HCT116 (cell line): ENCODE measurements at regions not wholly inside any gene's neighbourhood (a gene's known extent, or its start where the extent isn't known, plus 50 kb on each side); places are given as distances from the start of the nearest gene placed in this dataset.

ENCODE experiments used
- ATAC-seq: fragments of 200-7000 bp; cut with Tn5 transposase; 2 replicates; pipeline ENCODE4 v1.9.1; 2020; ENCODE audit warnings: mild to moderate bottlenecking, moderate library complexity
- BruUV-seq: library from RNA; stranded (reverse); fragments of 400-500 nt; replicated peaks from 2 replicates; lab custom pipeline; 2021; lab: Mats Ljungman, UMichigan
- CTCF ChIA-PET: fragments of 300-600 bp; sonication (Branson Sonifier 250); formaldehyde crosslinking; loops from one replicate; lab custom pipeline; 2021; ENCODE audit warnings: antibody characterized with exemption; lab: Charles Lee
- POLR2A ChIA-PET: fragments of 300-600, 350-600 bp; sonication (Branson Sonifier 250); formaldehyde crosslinking; loops from one replicate; lab custom pipeline; 2021; ENCODE audit warnings: antibody characterized with exemption; lab: Charles Lee
- RAD21 ChIA-PET, 2 experiments: fragments of 300-600 bp; sonication (Branson Sonifier 250); formaldehyde crosslinking; loops; one replicate each; lab custom pipeline; 2023; ENCODE audit warnings: low total read pairs in 2 of 2; ENCODE audit not compliant: uncharacterized antibody in 2 of 2, unreplicated experiment in 2 of 2, low non-redundant PET in 1 of 2; lab: Charles Lee
- DNase-seq: peaks from one replicate; pipeline ENCODE4 v3.0.0-alpha.2; 2010; ENCODE audit warnings: low read depth, low spot score
- H2AFZ ChIP-seq: fragments of 200-600 bp; shearing (Covaris generic), sonication (generic); 2 replicates; pipeline ENCODE4 v1.6.1; 2017; ENCODE audit warnings: low read depth, mixed run types, mixed read lengths, antibody characterized with exemption, low read length; ENCODE audit not compliant: poor library complexity, severe bottlenecking
- H3K27ac ChIP-seq: 2 replicates; pipeline ENCODE4 v1.5.1; 2012; ENCODE audit warnings: low read depth, low read length
- H3K27me3 ChIP-seq: fragments of 200-600 bp; sonication (generic); 2 replicates; pipeline ENCODE4 v1.6.1; 2016; ENCODE audit warnings: mixed run types, low read length, mixed read lengths; ENCODE audit not compliant: insufficient read depth
- H3K36me3 ChIP-seq, 2 experiments: fragments of 200-500 bp in 1 of 2; fragments of 200-600 bp in 1 of 2; sonication (Bioruptor generic) in 1 of 2; sonication (generic) in 1 of 2; 2 replicates each; pipeline versions ENCODE4 v1.5.1 to v1.6.1; 2014 to 2016; ENCODE audit warnings: low read length in 2 of 2, inconsistent platforms in 1 of 2, mixed read lengths in 1 of 2, mixed run types in 1 of 2; ENCODE audit not compliant: insufficient read depth in 2 of 2, control insufficient read depth in 1 of 2
- H3K4me1 ChIP-seq, 2 experiments: fragments of 200-600 bp in 1 of 2; sonication (generic) in 1 of 2; 2 replicates each; pipeline versions ENCODE4 v1.5.1 to v1.6.1; 2012 to 2017; ENCODE audit warnings: low read length in 2 of 2, inconsistent platforms in 1 of 2, mild to moderate bottlenecking in 1 of 2, mixed read lengths in 1 of 2, mixed run types in 1 of 2, moderate library complexity in 1 of 2; ENCODE audit not compliant: insufficient read depth in 2 of 2, control insufficient read depth in 1 of 2
- H3K4me2 ChIP-seq: fragments of 200-600 bp; sonication (generic); 2 replicates; pipeline ENCODE4 v1.6.1; 2017; ENCODE audit warnings: mixed run types, low read length, mixed read lengths
- H3K4me3 ChIP-seq, 2 experiments: fragments of 200-600 bp in 1 of 2; sonication (generic) in 1 of 2; replicated peaks in 1 of 2; 2 replicates each; pipeline ENCODE4 v1.5.1; 2011 to 2016; ENCODE audit warnings: low read length in 2 of 2, control low read depth in 1 of 2, low read depth in 1 of 2, mild to moderate bottlenecking in 1 of 2, mixed read lengths in 1 of 2, mixed run types in 1 of 2
- H3K79me2 ChIP-seq: fragments of 200-600 bp; sonication (generic); 2 replicates; pipeline ENCODE4 v1.6.1; 2017; ENCODE audit warnings: mild to moderate bottlenecking, mixed run types, low read length, moderate library complexity, mixed read lengths; ENCODE audit not compliant: insufficient read depth
- H3K9ac ChIP-seq: fragments of 200-600 bp; sonication (generic); 2 replicates; pipeline ENCODE4 v1.6.1; 2016; ENCODE audit warnings: low read length, mixed read lengths
- H3K9me2 ChIP-seq: fragments of 200-600 bp; sonication (generic), shearing (Covaris generic); 2 replicates; pipeline ENCODE4 v1.6.1; 2017; ENCODE audit warnings: mixed run types, mild to moderate bottlenecking, moderate library complexity; ENCODE audit not compliant: insufficient read depth
- H3K9me3 ChIP-seq, 2 experiments: fragments of 200-500 bp in 1 of 2; fragments of 200-600 bp in 1 of 2; sonication (Bioruptor generic) in 1 of 2; sonication (generic) in 1 of 2; 2 replicates each; pipeline ENCODE4 v1.6.1; 2014 to 2017; ENCODE audit warnings: low read length in 2 of 2, mixed read lengths in 2 of 2, inconsistent platforms in 1 of 2, low read depth in 1 of 2, mild to moderate bottlenecking in 1 of 2, mixed run types in 1 of 2, moderate library complexity in 1 of 2; ENCODE audit not compliant: control insufficient read depth in 1 of 2, insufficient read depth in 1 of 2
- H4K20me1 ChIP-seq: fragments of 200-600 bp; sonication (generic), shearing (Covaris generic); 2 replicates; pipeline ENCODE4 v1.6.1; 2017; ENCODE audit warnings: mixed run types, mild to moderate bottlenecking, moderate library complexity; ENCODE audit not compliant: insufficient read depth
- CTCF ChIP-seq, 3 experiments: fragments of 200-600 bp in 1 of 3; sonication (generic) in 1 of 3; IDR thresholded peaks in 2 of 3; conservative IDR thresholded peaks in 1 of 3; 2 replicates each; pipeline ENCODE4 v1.5.1; 2012 to 2017; ENCODE audit warnings: low read depth in 2 of 3, low read length in 2 of 3, antibody characterized with exemption in 1 of 3, borderline replicate concordance in 1 of 3, control low read depth in 1 of 3, mild to moderate bottlenecking in 1 of 3, mixed read lengths in 1 of 3, mixed run types in 1 of 3, moderate library complexity in 1 of 3; ENCODE audit not compliant: insufficient read depth in 1 of 3
- EGR1 ChIP-seq: IDR thresholded peaks from 2 replicates; pipeline ENCODE4 v1.6.1; 2012; ENCODE audit warnings: low read depth
- RAD21 ChIP-seq: IDR thresholded peaks from 2 replicates; pipeline ENCODE4 v1.6.1; 2012; ENCODE audit warnings: low read depth, mild to moderate bottlenecking
- SRF ChIP-seq: IDR thresholded peaks from 2 replicates; pipeline ENCODE4 v1.6.1; 2012; ENCODE audit warnings: low read depth
- intact Hi-C: fragments of 100-400 bp; cut with micrococcal nuclease; formaldehyde crosslinking; loops from 2 replicates; pipeline ENCODE4 v1.10.0; 2022
- TF ChIP-seq, protein P1 (sequence below): IDR thresholded peaks from 2 replicates; pipeline ENCODE4 v1.6.1; 2011; ENCODE audit warnings: mild to moderate bottlenecking, low read length, moderate library complexity; ENCODE audit not compliant: insufficient replicate concordance; ENCODE audit errors: extremely low read depth
- TF ChIP-seq, protein P2 (sequence below): IDR thresholded peaks from 2 replicates; pipeline ENCODE4 v1.6.1; 2012; ENCODE audit warnings: low read depth

GRCh38 chr16:59905131-59905530 lies 1171.0 kb upstream of the GOT2 start:
- no peak overlapping the region for H3K4me3 ChIP-seq
- RAD21 ChIA-PET: no interaction called here
- H3K9me2 ChIP-seq: no peaks in the 10 kb centered on the region
- intact Hi-C loops: no loop called here
- ATAC-seq (no peak), DNase-seq (no peak)
- TF ChIP-seq CTCF (IDR thresholded peaks at IDR 0.05 in 2 of 3, conservative IDR thresholded peaks at IDR 0.05 in 1 of 3; ENCODE audit: borderline replicate concordance in 1 of 3, insufficient read depth in 1 of 3, low read depth in 2 of 3, low read length in 2 of 3) (no peak), SRF (no peak), EGR1 (no peak), RAD21 (no peak)
- TF ChIP-seq, protein P1, sequence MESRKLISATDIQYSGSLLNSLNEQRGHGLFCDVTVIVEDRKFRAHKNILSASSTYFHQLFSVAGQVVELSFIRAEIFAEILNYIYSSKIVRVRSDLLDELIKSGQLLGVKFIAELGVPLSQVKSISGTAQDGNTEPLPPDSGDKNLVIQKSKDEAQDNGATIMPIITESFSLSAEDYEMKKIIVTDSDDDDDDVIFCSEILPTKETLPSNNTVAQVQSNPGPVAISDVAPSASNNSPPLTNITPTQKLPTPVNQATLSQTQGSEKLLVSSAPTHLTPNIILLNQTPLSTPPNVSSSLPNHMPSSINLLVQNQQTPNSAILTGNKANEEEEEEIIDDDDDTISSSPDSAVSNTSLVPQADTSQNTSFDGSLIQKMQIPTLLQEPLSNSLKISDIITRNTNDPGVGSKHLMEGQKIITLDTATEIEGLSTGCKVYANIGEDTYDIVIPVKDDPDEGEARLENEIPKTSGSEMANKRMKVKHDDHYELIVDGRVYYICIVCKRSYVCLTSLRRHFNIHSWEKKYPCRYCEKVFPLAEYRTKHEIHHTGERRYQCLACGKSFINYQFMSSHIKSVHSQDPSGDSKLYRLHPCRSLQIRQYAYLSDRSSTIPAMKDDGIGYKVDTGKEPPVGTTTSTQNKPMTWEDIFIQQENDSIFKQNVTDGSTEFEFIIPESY: no peak
- TF ChIP-seq, protein P2, sequence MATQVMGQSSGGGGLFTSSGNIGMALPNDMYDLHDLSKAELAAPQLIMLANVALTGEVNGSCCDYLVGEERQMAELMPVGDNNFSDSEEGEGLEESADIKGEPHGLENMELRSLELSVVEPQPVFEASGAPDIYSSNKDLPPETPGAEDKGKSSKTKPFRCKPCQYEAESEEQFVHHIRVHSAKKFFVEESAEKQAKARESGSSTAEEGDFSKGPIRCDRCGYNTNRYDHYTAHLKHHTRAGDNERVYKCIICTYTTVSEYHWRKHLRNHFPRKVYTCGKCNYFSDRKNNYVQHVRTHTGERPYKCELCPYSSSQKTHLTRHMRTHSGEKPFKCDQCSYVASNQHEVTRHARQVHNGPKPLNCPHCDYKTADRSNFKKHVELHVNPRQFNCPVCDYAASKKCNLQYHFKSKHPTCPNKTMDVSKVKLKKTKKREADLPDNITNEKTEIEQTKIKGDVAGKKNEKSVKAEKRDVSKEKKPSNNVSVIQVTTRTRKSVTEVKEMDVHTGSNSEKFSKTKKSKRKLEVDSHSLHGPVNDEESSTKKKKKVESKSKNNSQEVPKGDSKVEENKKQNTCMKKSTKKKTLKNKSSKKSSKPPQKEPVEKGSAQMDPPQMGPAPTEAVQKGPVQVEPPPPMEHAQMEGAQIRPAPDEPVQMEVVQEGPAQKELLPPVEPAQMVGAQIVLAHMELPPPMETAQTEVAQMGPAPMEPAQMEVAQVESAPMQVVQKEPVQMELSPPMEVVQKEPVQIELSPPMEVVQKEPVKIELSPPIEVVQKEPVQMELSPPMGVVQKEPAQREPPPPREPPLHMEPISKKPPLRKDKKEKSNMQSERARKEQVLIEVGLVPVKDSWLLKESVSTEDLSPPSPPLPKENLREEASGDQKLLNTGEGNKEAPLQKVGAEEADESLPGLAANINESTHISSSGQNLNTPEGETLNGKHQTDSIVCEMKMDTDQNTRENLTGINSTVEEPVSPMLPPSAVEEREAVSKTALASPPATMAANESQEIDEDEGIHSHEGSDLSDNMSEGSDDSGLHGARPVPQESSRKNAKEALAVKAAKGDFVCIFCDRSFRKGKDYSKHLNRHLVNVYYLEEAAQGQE: no peak
- H3K36me3 ChIP-seq: no peaks in the 10 kb centered on the region
- no peak overlapping the region for H3K9ac ChIP-seq
- no peaks in the 10 kb centered on the region for H3K4me1 ChIP-seq
- no peak overlapping the region for H3K4me2 ChIP-seq
- H3K27ac ChIP-seq: no peak overlapping the region
- CTCF ChIA-PET: no interaction called here
- POLR2A ChIA-PET: no interaction called here
- no peaks in the 10 kb centered on the region; the same call in 1 of the 2 replicates for H4K20me1 ChIP-seq
- peaks cover 5 to 34% of the 10 kb centered on the region in 2 experiments; a peak in 2 of 4 replicates for H3K9me3 ChIP-seq
- no peaks in the 10 kb centered on the region for H3K79me2 ChIP-seq
- H3K27me3 ChIP-seq: no peaks in the 10 kb centered on the region
- BruUV-seq: no TSS peak
- no peak overlapping the region for H2AFZ ChIP-seq
